ENCODE measurements at regions not wholly inside any gene's neighbourhood (a gene's known extent, or its start where the extent isn't known, plus 50 kb on each side); places are given as distances from the start of the nearest gene placed in this dataset.

DNA sequence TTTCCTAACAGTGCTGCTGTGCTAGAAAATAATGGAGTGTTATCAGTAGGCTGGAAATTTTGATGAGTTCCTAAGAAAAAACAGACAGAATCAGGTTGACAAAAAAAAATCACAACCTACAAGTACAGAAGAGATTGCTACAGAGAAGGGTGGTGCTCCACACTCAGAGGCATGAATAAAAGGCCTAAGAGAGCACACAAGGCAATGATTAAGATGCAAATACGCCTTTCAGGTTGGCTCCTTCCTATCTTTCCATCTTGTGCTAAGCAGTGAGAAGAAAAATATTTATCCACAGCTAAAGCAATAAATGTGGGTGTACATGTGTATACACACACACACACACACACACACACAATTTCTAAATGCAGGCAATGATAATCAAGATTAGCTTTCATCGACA, 130.6 kb upstream of the UBE2E3 start:
- TF ChIP-seq, protein P1, sequence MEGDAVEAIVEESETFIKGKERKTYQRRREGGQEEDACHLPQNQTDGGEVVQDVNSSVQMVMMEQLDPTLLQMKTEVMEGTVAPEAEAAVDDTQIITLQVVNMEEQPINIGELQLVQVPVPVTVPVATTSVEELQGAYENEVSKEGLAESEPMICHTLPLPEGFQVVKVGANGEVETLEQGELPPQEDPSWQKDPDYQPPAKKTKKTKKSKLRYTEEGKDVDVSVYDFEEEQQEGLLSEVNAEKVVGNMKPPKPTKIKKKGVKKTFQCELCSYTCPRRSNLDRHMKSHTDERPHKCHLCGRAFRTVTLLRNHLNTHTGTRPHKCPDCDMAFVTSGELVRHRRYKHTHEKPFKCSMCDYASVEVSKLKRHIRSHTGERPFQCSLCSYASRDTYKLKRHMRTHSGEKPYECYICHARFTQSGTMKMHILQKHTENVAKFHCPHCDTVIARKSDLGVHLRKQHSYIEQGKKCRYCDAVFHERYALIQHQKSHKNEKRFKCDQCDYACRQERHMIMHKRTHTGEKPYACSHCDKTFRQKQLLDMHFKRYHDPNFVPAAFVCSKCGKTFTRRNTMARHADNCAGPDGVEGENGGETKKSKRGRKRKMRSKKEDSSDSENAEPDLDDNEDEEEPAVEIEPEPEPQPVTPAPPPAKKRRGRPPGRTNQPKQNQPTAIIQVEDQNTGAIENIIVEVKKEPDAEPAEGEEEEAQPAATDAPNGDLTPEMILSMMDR (IDR thresholded peaks at IDR 0.05; ENCODE audit: low read length), result no peak
- TF ChIP-seq EZH2 (optimal IDR thresholded peaks at IDR 0.05; ENCODE audit: low read depth, low read length) (no peak), EZH2phosphoT487 (IDR thresholded peaks at IDR 0.05; ENCODE audit: low read length) (no peak)
